GM19043 (cell line): ENCODE measurements at regions not wholly inside any gene's neighbourhood (a gene's known extent, or its start where the extent isn't known, plus 50 kb on each side); places are given as distances from the start of the nearest gene placed in this dataset.

Experiments
- ATAC-seq: cut with Tn5 transposase; IDR thresholded peaks from one replicate; pipeline ENCODE4 v1.9.1; 2021; ENCODE audit warnings: low read depth; ENCODE audit not compliant: unreplicated experiment

DNA sequence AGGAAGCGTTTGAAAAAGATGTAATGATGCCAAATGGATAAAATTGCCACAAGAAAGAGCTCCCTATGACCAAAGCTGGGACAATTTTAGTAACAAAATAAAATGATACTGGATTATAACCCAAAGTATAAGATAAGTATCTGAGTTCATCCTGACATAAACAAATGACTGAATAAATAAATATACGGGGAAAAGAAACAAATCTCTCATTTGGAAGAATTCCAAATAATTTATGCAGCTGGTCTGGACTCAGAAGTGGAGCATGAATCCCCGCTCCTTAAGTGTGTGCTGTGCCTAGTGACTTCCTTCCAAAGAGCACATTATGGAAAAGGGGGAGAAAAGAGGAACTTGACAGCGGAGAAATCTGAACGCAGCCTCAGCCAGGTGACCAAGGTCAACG is 186.2 kb downstream of the RAMP3 start:
- no peak for ATAC-seq

DNA sequence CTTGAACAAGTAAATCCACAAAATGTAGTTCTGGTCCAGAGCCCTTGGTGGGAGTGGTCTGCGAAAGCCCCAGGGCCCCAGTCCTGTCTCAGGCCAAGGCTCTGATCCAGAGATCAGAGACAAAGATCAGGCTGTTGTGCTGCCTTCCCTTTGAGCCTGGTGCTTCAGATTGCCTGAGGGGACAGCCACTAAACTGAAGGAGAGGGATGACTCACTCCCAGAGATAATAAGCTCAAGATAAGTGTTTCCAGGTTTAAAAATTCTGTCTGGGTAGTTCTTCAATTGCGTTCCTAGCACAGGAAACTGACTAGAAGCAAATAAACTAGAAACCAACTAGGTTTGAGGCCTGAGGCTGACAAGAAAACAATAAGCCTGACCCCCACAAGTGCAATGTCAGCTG is 190.2 kb downstream of the RAMP3 start:
- ATAC-seq = no peak

DNA sequence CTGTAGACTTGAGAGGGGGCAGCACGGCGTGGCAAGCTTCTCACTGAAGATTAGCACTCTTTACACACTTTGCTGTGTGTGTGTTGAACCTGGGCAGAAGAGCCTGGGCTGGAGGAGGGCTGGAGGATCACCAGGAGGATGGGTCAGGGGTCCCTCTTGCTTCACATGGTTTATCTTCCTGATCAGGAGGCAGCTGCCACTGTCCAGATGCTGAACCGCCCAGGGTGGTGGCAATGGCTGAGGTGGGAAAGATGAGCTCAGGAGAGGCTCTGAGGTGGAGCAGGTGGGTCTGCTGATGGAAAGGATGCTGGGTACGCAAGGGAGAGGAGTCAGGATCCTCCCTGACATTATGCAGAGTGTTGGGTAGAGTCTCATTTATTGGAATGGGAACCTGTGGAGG is 191.5 kb downstream of the RAMP3 start:
- ATAC-seq = no peak

DNA sequence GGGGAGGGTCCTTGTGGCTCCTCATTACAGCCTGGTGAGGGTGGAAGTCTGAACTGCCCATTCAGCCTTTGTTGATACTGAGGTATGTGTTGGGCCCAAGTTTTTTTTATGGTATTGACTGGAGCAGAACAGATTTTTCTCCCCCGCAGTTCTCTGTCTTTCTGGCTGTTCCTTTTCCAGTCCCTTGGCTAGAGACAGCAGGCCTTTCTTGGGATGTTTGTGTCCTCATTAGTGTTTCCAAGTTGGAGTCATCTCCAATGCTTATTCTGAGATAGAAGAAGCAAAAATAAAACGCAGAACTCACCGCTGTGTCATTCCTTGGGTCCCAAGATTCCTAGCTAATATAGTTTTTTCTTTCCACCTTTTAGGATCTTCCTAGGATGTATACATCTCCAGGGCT is 193.3 kb downstream of the RAMP3 start:
- no peak for ATAC-seq

DNA sequence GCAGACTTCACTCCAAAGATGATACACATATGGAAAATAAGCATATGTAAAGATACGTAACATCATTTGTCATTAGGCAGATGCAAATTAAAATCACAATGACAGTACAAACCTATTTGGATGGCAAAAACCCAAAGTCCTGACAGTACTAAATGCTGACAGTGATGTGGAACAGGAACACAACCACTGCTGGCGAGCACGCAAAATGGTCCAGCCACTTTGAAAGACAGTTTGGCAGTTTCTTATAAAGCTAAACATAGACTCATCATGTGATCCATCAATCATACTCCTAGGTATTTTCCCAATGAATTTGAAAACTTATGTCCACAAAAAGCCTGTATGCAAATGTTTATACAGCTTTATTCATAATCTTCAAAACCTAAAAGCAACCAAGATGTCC is 200.7 kb downstream of the RAMP3 start:
- no peak for ATAC-seq

DNA sequence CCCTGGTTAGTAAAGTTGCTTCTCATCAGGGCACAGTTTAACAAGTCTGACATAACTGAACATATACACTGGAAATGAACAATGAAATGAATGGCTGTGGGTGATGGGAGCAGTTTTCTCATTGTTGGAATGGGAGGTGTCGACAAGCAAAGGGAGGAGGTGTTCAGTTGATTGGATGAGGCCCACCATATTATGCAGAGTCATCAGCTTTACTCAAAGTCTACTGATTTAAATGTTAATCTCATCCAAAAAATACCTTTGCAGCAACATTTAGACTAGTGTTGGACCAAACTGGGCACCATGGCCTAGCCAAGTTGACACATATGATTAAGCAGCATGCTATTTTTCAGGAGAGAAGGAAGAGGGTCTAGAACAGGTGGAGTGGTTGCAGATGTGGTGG is 201.7 kb downstream of the RAMP3 start:
- ATAC-seq = no peak

DNA sequence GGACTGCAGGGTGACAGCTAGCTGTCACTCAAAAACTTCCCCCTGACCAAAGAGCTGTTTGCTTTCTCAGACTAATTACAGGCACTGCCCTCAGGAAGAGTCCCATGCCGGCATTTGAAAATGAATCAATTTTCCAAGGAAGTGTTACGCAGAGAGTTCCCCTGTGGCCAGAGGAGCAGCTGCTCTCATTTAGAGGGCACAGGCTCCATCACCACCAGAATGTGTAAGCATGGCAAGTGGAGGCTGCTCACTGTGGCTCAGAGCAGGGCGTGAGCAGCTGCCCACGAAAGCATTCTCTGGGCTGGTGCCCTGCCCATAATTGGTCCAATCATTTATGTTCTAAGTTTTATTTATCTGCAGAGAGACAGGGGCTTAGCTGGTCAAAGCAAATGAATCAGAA is 202.2 kb downstream of the RAMP3 start:
- no peak for ATAC-seq

DNA sequence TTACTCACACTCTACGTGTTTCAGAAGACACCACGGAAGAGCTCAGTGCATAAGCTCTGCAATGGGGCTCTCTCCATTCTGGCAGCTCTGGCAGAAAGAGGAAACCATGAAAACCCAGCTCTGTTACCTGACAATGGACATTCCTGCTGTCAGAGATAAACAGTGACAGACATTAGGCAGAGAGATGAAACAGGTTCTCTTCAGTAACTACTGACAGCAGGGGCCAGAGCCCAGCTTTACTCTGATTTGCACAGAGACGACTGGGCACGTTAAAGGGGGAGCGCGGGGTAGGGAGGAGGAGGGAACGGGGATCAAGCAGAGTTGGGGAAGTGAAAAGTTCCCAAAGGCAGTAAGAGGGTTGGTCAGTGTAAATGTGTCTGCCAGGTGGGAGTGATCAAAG is 206.1 kb downstream of the RAMP3 start:
- ATAC-seq = no peak

DNA sequence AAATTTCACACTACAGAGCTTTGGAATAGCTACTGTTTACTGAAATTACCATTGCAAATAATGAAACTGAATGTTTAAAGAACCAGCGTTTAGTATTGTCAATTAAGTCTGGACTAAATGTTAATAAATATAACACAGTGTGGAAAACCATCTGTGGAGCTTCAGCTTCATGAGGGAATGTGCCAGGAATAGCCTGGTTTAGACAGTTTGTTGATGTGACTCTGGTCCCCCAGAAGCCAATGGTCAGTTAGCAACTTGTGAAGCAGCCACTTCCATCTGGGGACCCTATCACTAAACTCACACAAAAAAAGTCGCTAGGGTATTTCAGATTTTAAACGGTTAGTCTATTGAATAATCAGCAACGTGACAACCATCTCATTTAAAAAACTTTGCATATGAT is 207.8 kb downstream of the RAMP3 start:
- no peak for ATAC-seq

DNA sequence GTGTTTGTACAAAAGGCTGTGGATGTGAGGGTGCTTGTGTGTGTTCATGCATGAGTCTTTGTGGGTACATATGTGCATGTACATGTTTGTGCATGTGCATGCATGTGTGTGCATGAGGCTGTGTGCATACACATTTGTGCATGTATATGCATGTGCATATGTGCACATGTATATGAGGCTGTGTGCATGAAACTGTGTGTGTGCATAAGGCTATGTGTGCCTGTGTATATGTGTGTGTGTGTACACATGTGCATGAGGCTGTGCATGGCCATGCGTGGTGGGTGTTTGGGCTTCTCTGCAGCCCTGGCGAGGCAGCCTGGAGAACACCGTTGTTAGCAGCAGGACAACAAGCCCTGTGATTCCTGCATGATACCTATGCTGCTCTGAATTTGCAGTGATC is 207.7 kb upstream of the ADCY1 start:
- ATAC-seq = no peak

DNA sequence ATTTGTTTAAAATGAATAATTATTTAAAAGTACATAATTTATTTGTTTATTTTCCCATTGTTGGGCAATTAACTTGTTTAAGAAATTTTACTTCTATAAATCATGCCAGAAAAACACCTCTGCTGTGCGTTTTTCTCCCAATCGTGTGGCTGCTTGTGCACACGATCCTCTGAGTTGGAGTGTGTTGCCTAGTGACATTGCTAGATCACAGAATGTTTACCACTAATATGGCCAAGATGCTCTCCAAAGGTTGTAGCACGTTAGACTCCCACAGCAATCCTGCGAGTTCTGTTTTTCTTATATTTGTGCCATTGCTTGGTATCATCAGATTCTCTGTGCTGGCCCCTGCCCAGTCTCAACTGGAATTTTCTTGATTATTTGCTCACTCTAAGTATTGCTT is 207.1 kb upstream of the ADCY1 start:
- ATAC-seq = no peak

DNA sequence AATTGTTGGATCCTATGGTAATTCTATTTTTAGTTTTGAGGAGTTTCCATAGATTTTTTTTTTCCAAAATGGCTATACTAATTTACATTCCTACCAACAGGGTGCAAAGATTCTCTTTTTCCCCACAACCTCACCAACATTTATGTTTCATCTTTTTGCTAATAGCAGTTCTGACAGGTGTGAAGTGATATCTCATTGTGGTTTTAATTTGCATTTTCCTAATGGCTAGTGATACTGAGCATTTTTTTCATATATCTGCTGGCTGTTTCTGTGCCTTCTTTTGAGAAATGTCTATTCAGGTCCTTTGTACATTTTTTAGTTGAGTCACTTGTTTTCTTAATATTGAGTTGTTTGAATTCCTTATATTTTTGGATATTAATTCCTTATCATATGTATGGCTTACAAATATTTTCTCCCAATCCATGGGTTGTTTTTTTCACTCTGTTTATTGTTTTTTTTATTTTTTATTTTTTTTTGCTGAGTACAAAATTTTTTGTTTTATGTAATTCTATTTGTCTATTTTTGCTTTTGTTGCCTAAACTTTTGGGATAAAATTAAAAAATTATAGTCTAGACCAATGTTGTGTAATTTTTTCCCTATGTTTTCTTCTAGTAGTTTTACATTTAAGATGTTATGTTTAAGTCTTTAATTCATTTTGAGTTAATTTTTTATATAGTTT is 205.9 kb upstream of the ADCY1 start:
- ATAC-seq = no peak

DNA sequence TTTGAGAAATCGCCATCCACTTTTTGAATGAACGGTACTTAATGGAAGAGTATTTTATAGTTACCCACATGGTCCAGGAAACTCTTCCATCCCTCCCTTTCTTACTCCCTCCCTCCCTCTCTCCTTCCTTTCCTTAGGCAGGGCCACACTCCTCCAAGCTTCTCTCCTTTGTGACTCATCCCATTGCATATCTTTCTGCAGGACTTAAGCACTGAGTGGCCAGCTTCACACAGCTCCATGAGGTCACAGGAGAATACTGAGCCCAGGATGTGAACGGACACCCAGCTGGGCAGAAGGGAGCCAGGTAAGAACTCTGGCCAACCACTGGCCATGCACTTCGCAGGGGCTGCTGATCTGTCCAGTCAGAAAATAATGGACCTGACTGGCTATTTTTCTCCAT is 189.7 kb upstream of the ADCY1 start:
- no peak for ATAC-seq

DNA sequence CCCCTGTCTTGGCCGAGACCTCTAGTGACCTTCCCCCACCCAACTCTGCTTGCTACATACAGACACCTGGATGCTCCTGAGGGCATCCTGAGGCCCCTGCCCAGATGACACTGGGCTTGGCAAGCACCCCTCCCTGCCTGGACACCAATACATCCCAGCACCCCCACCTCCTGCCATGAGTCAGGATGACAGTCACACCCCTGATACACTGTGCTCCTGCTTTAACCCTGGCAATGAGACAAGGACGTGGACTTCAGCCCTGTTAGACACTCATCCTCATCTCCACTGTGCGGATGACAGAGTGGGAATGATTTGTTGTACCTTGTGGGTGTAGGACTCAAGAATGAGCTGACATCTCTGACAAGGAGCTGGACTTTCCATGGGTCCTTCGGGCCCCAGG is 186.3 kb upstream of the ADCY1 start:
- no peak for ATAC-seq

DNA sequence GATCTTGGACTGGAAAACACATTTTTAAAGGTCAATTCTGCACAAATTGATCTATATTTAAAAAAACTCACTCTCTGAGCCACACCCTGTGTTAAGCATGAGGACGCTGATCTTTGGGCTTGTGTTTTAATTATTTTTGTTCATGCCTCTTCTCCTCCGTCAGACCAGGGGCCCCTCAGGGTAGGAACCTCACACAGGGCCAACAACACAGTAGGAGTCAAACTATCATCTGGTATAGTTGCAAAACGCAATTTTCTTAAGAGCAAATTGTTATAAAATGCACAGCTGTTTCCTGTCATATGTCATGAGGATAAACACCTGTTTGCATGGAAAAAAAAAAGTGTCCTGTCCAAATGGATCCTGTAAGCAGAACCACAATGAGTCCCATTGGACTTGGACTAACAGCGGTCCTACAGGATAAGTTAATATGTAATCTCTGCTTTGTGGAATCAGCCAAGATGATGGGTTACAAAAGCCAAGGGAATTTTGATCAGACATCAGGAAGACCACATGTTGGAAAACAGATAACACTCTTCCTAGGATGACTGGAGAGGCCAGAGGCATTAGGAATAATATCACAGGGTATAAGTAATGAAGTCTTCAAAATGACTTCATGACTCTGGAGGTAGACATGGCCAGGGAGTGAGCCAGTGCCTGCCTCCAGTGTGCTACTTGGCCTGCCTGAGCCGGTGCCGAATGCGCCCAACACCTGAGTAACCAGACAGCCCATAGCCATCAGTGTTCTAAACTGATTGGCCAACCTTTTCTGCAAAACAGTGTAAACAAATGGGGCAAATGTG is 184.9 kb upstream of the ADCY1 start:
- ATAC-seq = no peak

DNA sequence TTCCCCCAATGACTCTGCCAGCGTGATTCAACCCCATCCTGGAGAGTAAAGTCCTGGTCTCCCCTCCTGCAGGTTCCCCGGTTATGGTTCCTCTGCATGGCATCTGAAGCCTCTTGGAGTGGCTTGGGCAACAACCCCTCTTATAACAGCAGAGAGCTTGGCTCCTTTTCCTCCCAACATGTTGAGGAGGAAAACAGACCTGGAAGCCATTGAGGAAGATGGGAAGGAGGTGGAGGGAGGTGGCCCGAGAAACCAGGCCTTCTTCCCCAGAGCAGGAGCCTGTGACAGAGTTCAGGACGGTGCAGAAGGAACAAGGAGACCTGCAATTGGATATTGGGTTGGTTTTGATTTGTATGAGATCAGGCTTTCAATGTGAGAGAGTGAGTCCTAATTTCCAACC is 184.0 kb upstream of the ADCY1 start:
- no peak for ATAC-seq

DNA sequence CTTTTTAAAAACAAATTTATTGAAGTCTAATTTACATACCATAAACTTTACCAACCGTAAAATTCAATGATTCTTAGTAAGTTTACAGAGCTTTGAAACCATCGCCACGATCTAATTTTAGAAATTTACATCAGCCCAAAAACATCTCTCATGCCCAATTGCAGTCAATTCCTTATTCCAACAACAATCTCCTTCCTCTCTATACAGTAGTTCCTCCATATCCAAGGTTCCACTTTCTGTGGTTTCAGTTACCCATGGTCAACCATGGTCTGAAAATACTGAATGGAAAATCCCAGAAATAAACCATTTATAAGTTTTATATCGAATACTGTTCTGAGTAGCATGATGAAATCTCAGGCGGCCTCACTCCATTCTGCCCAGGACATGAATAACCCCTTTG is 183.4 kb upstream of the ADCY1 start:
- ATAC-seq = no peak

DNA sequence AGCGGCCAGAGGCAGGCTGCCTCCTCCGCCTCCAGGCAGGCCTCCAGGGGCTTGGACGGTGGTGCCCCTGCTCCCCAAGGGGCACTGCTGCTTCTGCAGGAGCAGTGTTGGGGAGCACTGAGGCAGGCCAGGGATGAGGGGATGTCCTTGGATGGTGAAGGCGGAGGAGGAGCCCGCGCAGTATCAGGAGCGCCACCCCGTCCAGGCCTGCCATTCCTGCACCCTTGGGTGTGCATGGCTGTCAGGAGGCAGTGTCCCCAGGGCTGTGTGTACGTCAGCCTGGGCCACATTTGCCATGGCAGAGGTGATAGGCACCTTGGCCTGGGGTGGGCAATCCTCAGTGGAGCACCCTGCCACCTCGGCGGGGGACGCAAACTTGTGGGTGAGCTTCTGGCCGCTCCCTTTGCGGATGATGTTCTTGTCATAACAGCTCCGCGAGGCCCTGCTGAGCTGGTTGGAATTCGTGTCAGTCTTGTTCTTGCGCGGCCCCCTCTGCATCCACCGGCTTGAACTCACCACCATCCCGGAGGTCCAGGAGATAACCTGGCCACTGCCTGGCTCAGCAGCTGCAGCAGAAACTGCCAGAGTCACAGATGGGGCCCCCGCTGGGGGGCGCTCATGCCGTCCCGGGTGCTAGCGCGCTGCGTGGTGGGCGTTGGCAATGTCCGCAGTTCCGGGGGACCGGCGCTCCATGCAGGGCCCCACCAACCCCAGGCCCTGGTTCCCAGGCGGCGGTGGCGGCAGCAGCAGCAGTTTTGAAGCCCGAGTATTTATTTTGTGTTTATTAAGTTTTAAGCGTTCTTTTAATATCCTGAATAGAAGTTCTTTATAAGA is 182.3 kb upstream of the ADCY1 start:
- ATAC-seq = no peak

DNA sequence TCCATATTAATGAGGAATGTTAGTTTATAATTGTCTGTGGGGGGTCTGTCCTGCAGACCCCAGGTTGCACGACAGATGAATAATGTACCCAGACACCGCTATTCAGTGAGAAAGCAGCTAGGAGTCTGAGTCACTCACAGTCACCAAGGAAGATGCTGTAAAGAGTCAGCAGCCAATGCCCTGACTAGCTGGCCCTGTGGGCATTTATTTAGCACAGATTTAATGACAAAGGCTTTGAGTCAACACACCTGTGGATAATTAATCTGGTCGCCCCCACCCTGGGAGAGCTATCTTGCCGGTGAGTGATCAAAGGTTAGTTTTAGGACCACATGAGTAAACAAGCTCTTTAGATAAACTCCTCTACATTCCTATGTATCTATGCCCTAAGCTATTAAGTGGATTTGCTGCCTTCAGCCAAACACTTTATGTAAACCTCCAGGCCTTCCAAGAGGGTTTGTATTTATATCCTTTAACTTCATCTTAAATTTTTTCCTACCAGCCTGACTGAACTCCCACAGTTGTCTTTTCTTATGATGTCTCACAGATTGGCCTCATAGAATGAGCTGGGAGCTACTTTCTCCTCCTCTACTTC is 180.0 kb upstream of the ADCY1 start:
- no peak for ATAC-seq

DNA sequence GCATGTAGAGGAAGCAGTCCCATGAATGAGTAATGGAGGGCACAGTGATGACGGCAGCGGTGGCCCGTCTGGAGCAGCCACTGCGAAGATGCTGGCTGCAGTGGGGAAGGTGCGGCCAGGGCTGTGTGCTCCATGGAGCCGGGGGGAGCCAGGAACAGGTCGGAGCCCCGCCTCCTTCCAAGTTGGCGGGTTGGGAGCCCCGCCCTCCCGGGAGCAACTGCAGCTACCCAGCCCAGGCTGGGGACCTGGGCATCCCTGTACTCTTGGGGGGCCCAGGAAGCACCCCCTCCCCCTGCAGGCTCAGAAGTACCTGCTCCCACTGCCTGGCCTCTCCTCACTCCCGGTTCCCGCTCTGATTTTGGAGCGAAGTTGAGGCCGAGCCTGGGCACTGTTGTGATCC is 175.1 kb upstream of the ADCY1 start:
- no peak for ATAC-seq

DNA sequence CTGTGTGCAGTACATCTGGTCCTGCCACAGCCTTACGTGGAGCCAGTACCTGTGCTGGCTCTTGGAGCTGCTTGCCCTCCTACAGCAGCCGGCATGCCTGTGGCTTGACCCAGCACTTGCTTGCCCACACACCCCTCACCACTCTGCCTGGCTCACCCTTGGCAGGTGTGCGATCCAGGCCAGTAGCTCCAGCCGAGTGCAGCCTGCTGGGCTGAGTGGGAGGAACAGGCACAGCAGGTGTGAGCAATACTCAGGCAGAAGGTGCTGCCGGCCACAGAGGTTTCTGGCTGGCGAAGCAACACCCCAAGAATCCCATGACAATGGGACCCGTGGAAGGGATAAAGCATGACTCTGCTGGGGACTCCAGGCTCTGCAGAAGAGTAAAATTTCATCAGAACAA is 173.5 kb upstream of the ADCY1 start:
- ATAC-seq = no peak
